WTC11 (cell line): ENCODE measurements at regions not wholly inside any gene's neighbourhood (a gene's known extent, or its start where the extent isn't known, plus 50 kb on each side); places are given as distances from the start of the nearest gene placed in this dataset.

Experiments used
- CTCF ChIP-seq: fragments of 200-600 bp; IDR thresholded peaks from 2 replicates; pipeline ENCODE4 v1.8.0; 2022; ENCODE audit warnings: antibody characterized with exemption
- SP1 ChIP-seq: sonication (generic); formaldehyde crosslinking; conservative IDR thresholded peaks from 2 replicates; pipeline ENCODE4 v1.8.1; 2022; ENCODE audit warnings: missing genetic modification reagents

- no peak for TF ChIP-seq CTCF
- TF ChIP-seq SP1 (CRISPR knock-in tag) = 0 out of 2 replicates have a peak, but pooled peaks have one; percentile 48
Observed at GRCh38 chr1:234969581-234970400, 158.8 kb downstream of the TOMM20 start.
